ENCODE measurements at regions not wholly inside any gene's neighbourhood (a gene's known extent, or its start where the extent isn't known, plus 50 kb on each side); places are given as distances from the start of the nearest gene placed in this dataset.

- TF ChIP-seq POLR2AphosphoS5 (IDR thresholded peaks at IDR 0.05; ENCODE audit: low read depth): no peak
- TF ChIP-seq CREB1 (CRISPR knock-in tag; IDR thresholded peaks at IDR 0.05; ENCODE audit: low read depth): no peak
- TF ChIP-seq ETS1 (IDR thresholded peaks at IDR 0.05): no peak
Observed at GRCh38 chr10:130801276-130801675, 510.2 kb downstream of the TCERG1L start (continued).

- H3K27me3 ChIP-seq (ENCODE audit: insufficient read depth): no peaks in the 10 kb centered on the region
- H3K27me3 Mint-ChIP-seq (ENCODE audit: insufficient read depth, low read depth, poor library complexity): peaks cover 7% of the 10 kb centered on the region
- no peaks in the 10 kb centered on the region for H3K9me2 ChIP-seq (ENCODE audit: insufficient read depth)
- no peaks in the 10 kb centered on the region for H3K36me3 ChIP-seq (ENCODE audit: insufficient read depth)
- no peaks in the 10 kb centered on the region for H3K79me2 ChIP-seq (replicated peaks; ENCODE audit: insufficient read depth)
- H3K27ac ChIP-seq (ENCODE audit: low read depth): no peak overlapping the region
- H3K4me1 ChIP-seq (ENCODE audit: insufficient read depth): no peaks in the 10 kb centered on the region
- no peaks in the 10 kb centered on the region for H3F3A ChIP-seq (replicated peaks; ENCODE audit: low read depth)
- DNase-seq (ENCODE audit: low spot score) (no peak), ATAC-seq (no peak)
- TF ChIP-seq CTCF (conservative IDR thresholded peaks at IDR 0.05; ENCODE audit: low read depth in 2 of 2) (no peak), ZNF331 (CRISPR knock-in tag; IDR thresholded peaks at IDR 0.05; ENCODE audit: low read depth) (no peak), ZNF114 (CRISPR knock-in tag; IDR thresholded peaks at IDR 0.05) (no peak), STAT1 (IDR thresholded peaks at IDR 0.05; ENCODE audit: unreplicated experiment) (no peak), ETS1 (IDR thresholded peaks at IDR 0.05) (no peak), CREB1 (CRISPR knock-in tag; IDR thresholded peaks at IDR 0.05; ENCODE audit: low read depth) (no peak), JUNB (IDR thresholded peaks at IDR 0.05; ENCODE audit: unreplicated experiment) (no peak), REST (IDR thresholded peaks at IDR 0.05; ENCODE audit: unreplicated experiment) (no peak), EZH2phosphoT487 (IDR thresholded peaks at IDR 0.05; ENCODE audit: unreplicated experiment) (no peak)
- no peak overlapping the region for H3K4me2 ChIP-seq
- H3K4me3 ChIP-seq: no peak overlapping the region
- H3K4me1 Mint-ChIP-seq: no peaks in the 10 kb centered on the region
- H3K36me3 Mint-ChIP-seq (ENCODE audit: low read depth): peaks cover 14% of the 10 kb centered on the region; the same call in 2 of the 3 replicates
- no peak overlapping the region for H3K27ac Mint-ChIP-seq
- no peak overlapping the region for H3K4me3 Mint-ChIP-seq
- no peaks in the 10 kb centered on the region for H4K20me1 ChIP-seq (replicated peaks; ENCODE audit: insufficient read depth)
- H3K9me3 Mint-ChIP-seq: peaks cover 80% of the 10 kb centered on the region
- H2AFZ ChIP-seq: no peak overlapping the region
Observed at GRCh38 chr10:130801784-130802183, 509.7 kb downstream of the TCERG1L start.

Measured in GM23338 (cell line).